K562 (cell line): ENCODE measurements at regions not wholly inside any gene's neighbourhood (a gene's known extent, or its start where the extent isn't known, plus 50 kb on each side); places are given as distances from the start of the nearest gene placed in this dataset.
A peak's percentile ranks its signal among the peaks of the same experiment; 100 is the strongest.

ENCODE experiments used
- ATAC-seq: fragments of 200-7000 bp; cut with Tn5 transposase; 3 replicates; pipeline ENCODE4 v1.9.1; 2020; ENCODE audit warnings: moderate library complexity
- BruUV-seq: library from RNA; stranded (reverse); fragments of 400-500 nt; replicated peaks from 2 replicates; lab custom pipeline; 2021; lab: Mats Ljungman, UMichigan
- CTCF ChIA-PET: fragments of 300-600 bp; formaldehyde crosslinking; extraction: SDS; loops from one replicate; lab custom pipeline; 2021; ENCODE audit warnings: low intra/inter-chr PET ratio; lab: Yijun Ruan, JAX
- POLR2A ChIA-PET: fragments of 300-600, 350-650 bp; sonication (Branson Sonifier 250); formaldehyde crosslinking; extraction: SDS; loops from one replicate; lab custom pipeline; 2021; ENCODE audit warnings: antibody characterized with exemption, inconsistent platforms; lab: Yijun Ruan, JAX
- DNase-seq, 4 experiments: peaks; one replicate each; pipeline versions ENCODE4 v3.0.0 to v3.0.0-alpha.2; 2011 to 2018; ENCODE audit warnings: low spot score in 3 of 4, mixed read lengths in 3 of 4; ENCODE audit errors: extremely low read depth in 1 of 4
- FAIRE-seq: peaks from 2 replicates; lab custom pipeline; 2011; peaks lifted over from hg19 to GRCh38; lab: Jason Lieb, UNC
- H2AFZ ChIP-seq: 2 replicates; pipeline ENCODE4 v1.6.0; 2011; ENCODE audit warnings: low read depth, low read length, control low read depth, inconsistent platforms
- H3K27ac ChIP-seq: fragments of 200-600 bp; 3 replicates; pipeline ENCODE4 v1.8.0; 2011; ENCODE audit warnings: low read depth, mild to moderate bottlenecking, control low read depth, inconsistent platforms, low read length, moderate library complexity, mixed read lengths; ENCODE audit errors: extremely low read depth
- H3K27me3 ChIP-seq, 2 experiments: fragments of 300-600 bp in 1 of 2; 2 replicates in 1 of 2; 3 replicates in 1 of 2; pipeline versions ENCODE4 v1.6.0 to v1.8.0; 2011; ENCODE audit warnings: inconsistent platforms in 2 of 2, low read length in 2 of 2, mild to moderate bottlenecking in 1 of 2, mixed read lengths in 1 of 2, moderate library complexity in 1 of 2; ENCODE audit not compliant: control insufficient read depth in 2 of 2, insufficient read depth in 2 of 2
- H3K36me3 ChIP-seq: fragments of 300-600 bp; 3 replicates; pipeline ENCODE4 v1.8.0; 2011; ENCODE audit warnings: mild to moderate bottlenecking, low read length, inconsistent platforms; ENCODE audit not compliant: control insufficient read depth, insufficient read depth
- H3K4me1 ChIP-seq, 2 experiments: fragments of 200-600 bp in 1 of 2; replicated peaks in 1 of 2; 2 replicates in 1 of 2; 3 replicates in 1 of 2; pipeline versions ENCODE4 v1.5.1 to v1.8.0; 2011; ENCODE audit warnings: inconsistent platforms in 2 of 2, low read length in 2 of 2, mild to moderate bottlenecking in 1 of 2, mixed read lengths in 1 of 2, moderate library complexity in 1 of 2; ENCODE audit not compliant: control insufficient read depth in 2 of 2, insufficient read depth in 2 of 2
- H3K4me2 ChIP-seq: 2 replicates; pipeline ENCODE4 v1.6.1; 2011; ENCODE audit warnings: low read length, control low read depth, inconsistent platforms, mixed read lengths; ENCODE audit not compliant: insufficient read depth
- H3K4me3 ChIP-seq: fragments of 200-600 bp; sonication (generic), shearing (Covaris generic); 2 replicates; pipeline ENCODE4 v1.5.1; 2016; ENCODE audit warnings: control low read depth, inconsistent platforms
- H3K79me2 ChIP-seq: fragments of 200-600 bp; 3 replicates; pipeline ENCODE4 v1.8.0; 2011; ENCODE audit warnings: low read length, inconsistent platforms; ENCODE audit not compliant: control insufficient read depth, insufficient read depth
- H3K9ac ChIP-seq, 2 experiments: 2 replicates each; pipeline versions ENCODE4 v1.6.0 to v1.6.1; 2011; ENCODE audit warnings: low read depth in 2 of 2, low read length in 2 of 2, control low read depth in 1 of 2, inconsistent platforms in 1 of 2, mild to moderate bottlenecking in 1 of 2, mixed read lengths in 1 of 2; ENCODE audit not compliant: insufficient read depth in 1 of 2
- H3K9me1 ChIP-seq: one replicate; pipeline ENCODE4 v1.6.0; 2011; ENCODE audit warnings: inconsistent platforms, mild to moderate bottlenecking, low read length, moderate library complexity; ENCODE audit not compliant: control insufficient read depth, insufficient read depth
- H3K9me3 ChIP-seq: replicated peaks from 2 replicates; pipeline ENCODE4 v1.5.1; 2011; ENCODE audit warnings: low read depth, low read length, inconsistent platforms; ENCODE audit not compliant: control insufficient read depth, insufficient read depth
- H4K20me1 ChIP-seq: replicated peaks from 2 replicates; pipeline ENCODE4 v1.6.1; 2011; ENCODE audit warnings: low read length, inconsistent platforms, mixed read lengths; ENCODE audit not compliant: control insufficient read depth, insufficient read depth
- CEBPB ChIP-seq: fragments of 450-650 bp; IDR thresholded peaks from 2 replicates; pipeline ENCODE4 v1.6.1; 2016; ENCODE audit warnings: missing genetic modification characterization, missing compliant biosample characterization
- HNRNPK ChIP-seq: fragments of 200-400 bp; formaldehyde crosslinking; IDR thresholded peaks from one replicate; pipeline ENCODE4 v1.6.1; 2018; ENCODE audit warnings: mild to moderate bottlenecking, low read depth, low read length; ENCODE audit not compliant: poor library complexity, severe bottlenecking
- NFRKB ChIP-seq: fragments of 450-650 bp; IDR thresholded peaks from 2 replicates; pipeline ENCODE4 v1.6.1; 2016; ENCODE audit warnings: low read depth
- PCBP1 ChIP-seq: fragments of 200-400 bp; formaldehyde crosslinking; IDR thresholded peaks from 2 replicates; pipeline ENCODE4 v1.6.1; 2018; ENCODE audit warnings: mild to moderate bottlenecking, low read depth, low read length; ENCODE audit not compliant: poor library complexity, severe bottlenecking
- PCBP2 ChIP-seq: fragments of 200-400 bp; formaldehyde crosslinking; IDR thresholded peaks from 2 replicates; pipeline ENCODE4 v1.6.1; 2018; ENCODE audit warnings: low read length, low read depth, mild to moderate bottlenecking, moderate library complexity; ENCODE audit not compliant: poor library complexity, severe bottlenecking
- WGBS: fragments of 100-300 bp; shearing (Covaris generic); methylation state at CpG from one replicate; pipeline ENCODE4 v1.1.6; 2016; ENCODE audit warnings: low coverage, mixed read lengths; ENCODE audit not compliant: insufficient coverage; ENCODE audit errors: missing lambda C conversion rate; 5-methylcytosine and 5-hydroxymethylcytosine counted together
- in situ Hi-C: fragments of 300-500 bp; cut with MboI; formaldehyde crosslinking; loops from 4 replicates; pipeline ENCODE4 v1.15.0; 2018; ENCODE audit warnings: inconsistent platforms, mixed read lengths
- intact Hi-C: fragments of 100-400 bp; cut with micrococcal nuclease; formaldehyde crosslinking; loops from 2 replicates; pipeline ENCODE4 v1.14.2; 2022

GRCh38 chr15:85988741-85989140 lies 90.9 kb upstream of the AGBL1 start:
- Histone ChIP-seq H4K20me1 (no peaks in the 10 kb centered on the region), H3K27ac (no peak overlapping the region), H3K9ac (no peak overlapping the region), H3K36me3 (no peaks in the 10 kb centered on the region), H3K9me1 (no peaks in the 10 kb centered on the region), H3K9me3 (no peaks in the 10 kb centered on the region), H3K27me3 (no peaks in the 10 kb centered on the region), H3K79me2 (no peaks in the 10 kb centered on the region), H2AFZ (no peak overlapping the region), H3K4me2 (no peak overlapping the region), H3K4me1 (no peaks in the 10 kb centered on the region)
- intact Hi-C loops = no loop called here
- in situ Hi-C loops = no loop called here
- ChIA-PET CTCF (no interaction called here), POLR2A (no interaction called here)
- ATAC-seq = no peak
- DNase-seq = no peak
- 2% methylated on average over 5 of the region's 5 CpGs for WGBS
- no peak for FAIRE-seq
- no peak for TF ChIP-seq CEBPB (tag)
- TF ChIP-seq, all 486 proteins: peak for 0
- no peak overlapping the region for H3K4me3 ChIP-seq
- no TSS peak for BruUV-seq

- H3K9me3 ChIP-seq = no peaks in the 10 kb centered on the region
- BruUV-seq = no TSS peak
- H3K27me3 ChIP-seq = no peaks in the 10 kb centered on the region
- no peaks in the 10 kb centered on the region for H4K20me1 ChIP-seq
- no peaks in the 10 kb centered on the region for H3K4me1 ChIP-seq
- TF ChIP-seq PCBP2 (peak; percentile 88), PCBP1 (peak; percentile 75), HNRNPK (peak; percentile 50), NFRKB (no peak)
- TF ChIP-seq, all 486 proteins: peak for 3
- intact Hi-C loops (no loop called here), in situ Hi-C loops (no loop called here)
- Histone ChIP-seq H3K79me2 (no peaks in the 10 kb centered on the region), H3K27ac (no peak overlapping the region), H3K9ac (no peak overlapping the region), H3K4me3 (no peak overlapping the region), H3K4me2 (no peak overlapping the region), H2AFZ (no peak overlapping the region), H3K9me1 (no peaks in the 10 kb centered on the region), H3K36me3 (no peaks in the 10 kb centered on the region)
- DNase-seq = no peak
- WGBS = 2% methylated on average over 3 of the region's 3 CpGs
- FAIRE-seq = no peak
- ChIA-PET CTCF (no interaction called here), POLR2A (no interaction called here)
- ATAC-seq = no peak
Observed at GRCh38 chr15:85992224-85992623, 87.4 kb upstream of the AGBL1 start.
